Glutamatergic neuron (in vitro differentiated cells): ENCODE measurements at regions not wholly inside any gene's neighbourhood (a gene's known extent, or its start where the extent isn't known, plus 50 kb on each side); places are given as distances from the start of the nearest gene placed in this dataset.

ENCODE experiments used
- DNase-seq: peaks from one replicate; pipeline ENCODE4 v3.0.0; 2022
- H3K27ac Mint-ChIP-seq: one replicate; pipeline ENCODE4 v1.8.0; 2020; ENCODE audit warnings: mild to moderate bottlenecking, mixed read lengths, inconsistent platforms; ENCODE audit not compliant: unreplicated experiment
- H3K27me3 Mint-ChIP-seq: one replicate; pipeline ENCODE4 v1.8.0; 2020; ENCODE audit warnings: mild to moderate bottlenecking, moderate library complexity, mixed read lengths, inconsistent platforms; ENCODE audit not compliant: unreplicated experiment
- H3K36me3 Mint-ChIP-seq: one replicate; pipeline ENCODE4 v1.8.0; 2020; ENCODE audit warnings: mild to moderate bottlenecking, mixed read lengths, inconsistent platforms; ENCODE audit not compliant: unreplicated experiment
- H3K4me1 Mint-ChIP-seq: one replicate; pipeline ENCODE4 v1.8.0; 2020; ENCODE audit warnings: mild to moderate bottlenecking, low read depth, mixed read lengths, inconsistent platforms; ENCODE audit not compliant: unreplicated experiment
- H3K4me3 Mint-ChIP-seq: one replicate; pipeline ENCODE4 v1.8.0; 2020; ENCODE audit warnings: mild to moderate bottlenecking, mixed read lengths, inconsistent platforms; ENCODE audit not compliant: unreplicated experiment
- H3K9me3 Mint-ChIP-seq: one replicate; pipeline ENCODE4 v1.8.0; 2020; ENCODE audit warnings: mild to moderate bottlenecking, moderate library complexity, mixed read lengths, inconsistent platforms; ENCODE audit not compliant: unreplicated experiment
- TF ChIP-seq, protein P1 (sequence below): fragments of 200-600 bp; sonication (generic); IDR thresholded peaks from one replicate; pipeline ENCODE4 v1.5.0; 2021; ENCODE audit not compliant: partially characterized antibody, unreplicated experiment

DNA sequence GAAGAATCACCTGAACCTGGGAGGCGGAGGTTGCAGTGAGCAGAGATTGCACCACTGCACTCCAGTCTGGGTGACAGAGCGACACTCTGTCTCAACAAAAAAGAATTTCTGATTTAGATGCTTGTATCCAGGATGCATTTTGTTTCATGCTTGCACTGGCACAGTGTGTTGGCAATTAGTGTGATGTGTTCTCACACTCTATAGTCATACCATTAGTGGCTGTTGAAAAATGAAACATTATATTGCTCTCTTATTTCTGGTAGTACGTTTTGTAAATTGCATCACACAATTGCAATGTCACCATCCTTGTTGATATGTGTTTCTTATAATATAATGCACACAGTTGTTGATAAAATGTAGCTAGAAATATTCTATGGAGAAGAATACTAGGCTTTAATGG lies 51.3 kb upstream of the RMST start:
- TF ChIP-seq, protein P1, sequence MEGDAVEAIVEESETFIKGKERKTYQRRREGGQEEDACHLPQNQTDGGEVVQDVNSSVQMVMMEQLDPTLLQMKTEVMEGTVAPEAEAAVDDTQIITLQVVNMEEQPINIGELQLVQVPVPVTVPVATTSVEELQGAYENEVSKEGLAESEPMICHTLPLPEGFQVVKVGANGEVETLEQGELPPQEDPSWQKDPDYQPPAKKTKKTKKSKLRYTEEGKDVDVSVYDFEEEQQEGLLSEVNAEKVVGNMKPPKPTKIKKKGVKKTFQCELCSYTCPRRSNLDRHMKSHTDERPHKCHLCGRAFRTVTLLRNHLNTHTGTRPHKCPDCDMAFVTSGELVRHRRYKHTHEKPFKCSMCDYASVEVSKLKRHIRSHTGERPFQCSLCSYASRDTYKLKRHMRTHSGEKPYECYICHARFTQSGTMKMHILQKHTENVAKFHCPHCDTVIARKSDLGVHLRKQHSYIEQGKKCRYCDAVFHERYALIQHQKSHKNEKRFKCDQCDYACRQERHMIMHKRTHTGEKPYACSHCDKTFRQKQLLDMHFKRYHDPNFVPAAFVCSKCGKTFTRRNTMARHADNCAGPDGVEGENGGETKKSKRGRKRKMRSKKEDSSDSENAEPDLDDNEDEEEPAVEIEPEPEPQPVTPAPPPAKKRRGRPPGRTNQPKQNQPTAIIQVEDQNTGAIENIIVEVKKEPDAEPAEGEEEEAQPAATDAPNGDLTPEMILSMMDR: no peak
- no peaks in the 10 kb centered on the region for H3K27me3 Mint-ChIP-seq
- no peak overlapping the region for H3K4me3 Mint-ChIP-seq
- H3K36me3 Mint-ChIP-seq: no peaks in the 10 kb centered on the region
- H3K27ac Mint-ChIP-seq: no peak overlapping the region
- no peaks in the 10 kb centered on the region for H3K9me3 Mint-ChIP-seq
- no peaks in the 10 kb centered on the region for H3K4me1 Mint-ChIP-seq
- no peak for DNase-seq
